ENCODE measurements at regions not wholly inside any gene's neighbourhood (a gene's known extent, or its start where the extent isn't known, plus 50 kb on each side); places are given as distances from the start of the nearest gene placed in this dataset.

DNA sequence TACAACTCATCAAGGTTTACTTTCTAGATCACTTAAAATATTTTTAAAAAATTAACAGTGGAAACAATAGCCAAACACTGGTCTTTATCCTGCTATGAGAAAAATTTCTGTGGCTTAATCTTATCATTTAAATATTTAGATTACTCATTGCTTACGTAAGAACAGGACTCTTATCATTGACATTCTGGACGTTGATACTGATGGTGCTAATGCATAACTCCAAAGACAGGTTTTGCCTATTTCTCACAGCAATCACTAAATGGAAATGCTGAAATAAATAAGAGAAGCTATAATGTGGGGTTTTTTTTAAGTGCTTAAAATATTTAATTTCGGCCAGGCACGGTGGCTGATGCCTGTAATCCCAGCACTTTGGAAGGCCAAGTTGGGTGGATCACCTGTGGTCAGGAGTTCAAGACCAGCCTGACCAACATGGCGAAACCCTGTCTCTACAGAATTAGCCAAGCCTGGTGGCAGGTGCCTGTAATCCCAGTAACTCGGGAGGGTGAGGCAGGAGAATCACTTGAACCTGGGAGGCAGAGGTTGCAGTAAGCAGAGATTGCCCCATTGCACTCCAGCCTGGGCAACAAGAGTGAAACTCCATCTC lies 195.0 kb downstream of the HGF start:
- Histone ChIP-seq H3K9me3 (ENCODE audit: control insufficient read depth, insufficient read depth, low read depth, low read length) (no peaks in the 10 kb centered on the region), H3K27ac (ENCODE audit: extremely low read depth, low read depth, low read length) (no peak overlapping the region), H3K4me1 (ENCODE audit: control insufficient read depth, insufficient read depth, low read length) (no peaks in the 10 kb centered on the region), H3K4me3 (ENCODE audit: low read depth, low read length) (no peak overlapping the region), H3K36me3 (ENCODE audit: control insufficient read depth in 2 of 2, insufficient read depth in 1 of 2, low read length in 2 of 2) (no peaks in the 10 kb centered on the region)
- POLR2A ChIA-PET = no interaction called here
- CTCF ChIA-PET = no interaction called here
- TF ChIP-seq KLF16 (tag by site-specific recombination; IDR thresholded peaks at IDR 0.05) (no peak), EGR2 (tag by site-specific recombination; IDR thresholded peaks at IDR 0.05; ENCODE audit: low read depth) (no peak), ZSCAN30 (tag by site-specific recombination; IDR thresholded peaks at IDR 0.05) (no peak), ZNF416 (tag by site-specific recombination; IDR thresholded peaks at IDR 0.05) (no peak), KLF9 (tag by site-specific recombination; IDR thresholded peaks at IDR 0.05; ENCODE audit: low read depth) (no peak), ZNF501 (tag by site-specific recombination; IDR thresholded peaks at IDR 0.05) (no peak), ZBTB48 (tag by site-specific recombination; IDR thresholded peaks at IDR 0.05) (no peak), ZNF660 (tag by site-specific recombination; IDR thresholded peaks at IDR 0.05) (no peak), YY1 (tag by site-specific recombination; IDR thresholded peaks at IDR 0.05) (no peak), KLF10 (tag by site-specific recombination; IDR thresholded peaks at IDR 0.05) (no peak), SP2 (tag by site-specific recombination; IDR thresholded peaks at IDR 0.05) (no peak)
- TF ChIP-seq, protein P1, sequence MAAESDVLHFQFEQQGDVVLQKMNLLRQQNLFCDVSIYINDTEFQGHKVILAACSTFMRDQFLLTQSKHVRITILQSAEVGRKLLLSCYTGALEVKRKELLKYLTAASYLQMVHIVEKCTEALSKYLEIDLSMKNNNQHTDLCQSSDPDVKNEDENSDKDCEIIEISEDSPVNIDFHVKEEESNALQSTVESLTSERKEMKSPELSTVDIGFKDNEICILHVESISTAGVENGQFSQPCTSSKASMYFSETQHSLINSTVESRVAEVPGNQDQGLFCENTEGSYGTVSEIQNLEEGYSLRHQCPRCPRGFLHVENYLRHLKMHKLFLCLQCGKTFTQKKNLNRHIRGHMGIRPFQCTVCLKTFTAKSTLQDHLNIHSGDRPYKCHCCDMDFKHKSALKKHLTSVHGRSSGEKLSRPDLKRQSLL (tag by site-specific recombination; IDR thresholded peaks at IDR 0.05) = no peak
- TF ChIP-seq, protein P2, sequence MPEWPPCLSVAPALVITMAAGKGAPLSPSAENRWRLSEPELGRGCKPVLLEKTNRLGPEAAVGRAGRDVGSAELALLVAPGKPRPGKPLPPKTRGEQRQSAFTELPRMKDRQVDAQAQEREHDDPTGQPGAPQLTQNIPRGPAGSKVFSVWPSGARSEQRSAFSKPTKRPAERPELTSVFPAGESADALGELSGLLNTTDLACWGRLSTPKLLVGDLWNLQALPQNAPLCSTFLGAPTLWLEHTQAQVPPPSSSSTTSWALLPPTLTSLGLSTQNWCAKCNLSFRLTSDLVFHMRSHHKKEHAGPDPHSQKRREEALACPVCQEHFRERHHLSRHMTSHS (tag by site-specific recombination; IDR thresholded peaks at IDR 0.05) = no peak

GRCh38 chr7:81573932-81574331 lies 195.9 kb downstream of the HGF start:
- TF ChIP-seq ZNF211 (tag by site-specific recombination; IDR thresholded peaks at IDR 0.05; ENCODE audit: low read depth) = no peak
- TF ChIP-seq, protein P2 (tag by site-specific recombination; IDR thresholded peaks at IDR 0.05) = no peak
- TF ChIP-seq, protein P3, sequence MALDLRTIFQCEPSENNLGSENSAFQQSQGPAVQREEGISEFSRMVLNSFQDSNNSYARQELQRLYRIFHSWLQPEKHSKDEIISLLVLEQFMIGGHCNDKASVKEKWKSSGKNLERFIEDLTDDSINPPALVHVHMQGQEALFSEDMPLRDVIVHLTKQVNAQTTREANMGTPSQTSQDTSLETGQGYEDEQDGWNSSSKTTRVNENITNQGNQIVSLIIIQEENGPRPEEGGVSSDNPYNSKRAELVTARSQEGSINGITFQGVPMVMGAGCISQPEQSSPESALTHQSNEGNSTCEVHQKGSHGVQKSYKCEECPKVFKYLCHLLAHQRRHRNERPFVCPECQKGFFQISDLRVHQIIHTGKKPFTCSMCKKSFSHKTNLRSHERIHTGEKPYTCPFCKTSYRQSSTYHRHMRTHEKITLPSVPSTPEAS (tag by site-specific recombination; IDR thresholded peaks at IDR 0.05) = no peak
- TF ChIP-seq, protein P4, sequence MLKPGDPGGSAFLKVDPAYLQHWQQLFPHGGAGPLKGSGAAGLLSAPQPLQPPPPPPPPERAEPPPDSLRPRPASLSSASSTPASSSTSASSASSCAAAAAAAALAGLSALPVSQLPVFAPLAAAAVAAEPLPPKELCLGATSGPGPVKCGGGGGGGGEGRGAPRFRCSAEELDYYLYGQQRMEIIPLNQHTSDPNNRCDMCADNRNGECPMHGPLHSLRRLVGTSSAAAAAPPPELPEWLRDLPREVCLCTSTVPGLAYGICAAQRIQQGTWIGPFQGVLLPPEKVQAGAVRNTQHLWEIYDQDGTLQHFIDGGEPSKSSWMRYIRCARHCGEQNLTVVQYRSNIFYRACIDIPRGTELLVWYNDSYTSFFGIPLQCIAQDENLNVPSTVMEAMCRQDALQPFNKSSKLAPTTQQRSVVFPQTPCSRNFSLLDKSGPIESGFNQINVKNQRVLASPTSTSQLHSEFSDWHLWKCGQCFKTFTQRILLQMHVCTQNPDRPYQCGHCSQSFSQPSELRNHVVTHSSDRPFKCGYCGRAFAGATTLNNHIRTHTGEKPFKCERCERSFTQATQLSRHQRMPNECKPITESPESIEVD (tag by site-specific recombination; IDR thresholded peaks at IDR 0.05) = no peak
- TF ChIP-seq ZNF324 (tag by site-specific recombination; IDR thresholded peaks at IDR 0.05) = no peak
- TF ChIP-seq ZNF785 (tag by site-specific recombination; IDR thresholded peaks at IDR 0.05) = no peak
- no peak for TF ChIP-seq ZNF501 (tag by site-specific recombination; IDR thresholded peaks at IDR 0.05)
- TF ChIP-seq, protein P5, sequence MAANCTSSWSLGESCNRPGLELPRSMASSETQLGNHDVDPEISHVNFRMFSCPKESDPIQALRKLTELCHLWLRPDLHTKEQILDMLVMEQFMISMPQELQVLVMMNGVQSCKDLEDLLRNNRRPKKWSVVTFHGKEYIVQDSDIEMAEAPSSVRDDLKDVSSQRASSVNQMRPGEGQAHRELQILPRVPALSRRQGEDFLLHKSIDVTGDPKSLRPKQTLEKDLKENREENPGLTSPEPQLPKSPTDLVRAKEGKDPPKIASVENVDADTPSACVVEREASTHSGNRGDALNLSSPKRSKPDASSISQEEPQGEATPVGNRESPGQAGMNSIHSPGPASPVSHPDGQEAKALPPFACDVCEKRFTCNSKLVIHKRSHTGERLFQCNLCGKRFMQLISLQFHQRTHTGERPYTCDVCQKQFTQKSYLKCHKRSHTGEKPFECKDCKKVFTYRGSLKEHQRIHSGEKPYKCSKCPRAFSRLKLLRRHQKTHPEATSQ (tag by site-specific recombination; IDR thresholded peaks at IDR 0.05) = no peak
- TF ChIP-seq ZNF354C (tag by site-specific recombination; IDR thresholded peaks at IDR 0.05; ENCODE audit: borderline replicate concordance, low read depth) = no peak
- TF ChIP-seq ZNF707 (tag by site-specific recombination; IDR thresholded peaks at IDR 0.05) = no peak
- TF ChIP-seq GLIS1 (tag by site-specific recombination; IDR thresholded peaks at IDR 0.05) = no peak
- TF ChIP-seq, protein P6, sequence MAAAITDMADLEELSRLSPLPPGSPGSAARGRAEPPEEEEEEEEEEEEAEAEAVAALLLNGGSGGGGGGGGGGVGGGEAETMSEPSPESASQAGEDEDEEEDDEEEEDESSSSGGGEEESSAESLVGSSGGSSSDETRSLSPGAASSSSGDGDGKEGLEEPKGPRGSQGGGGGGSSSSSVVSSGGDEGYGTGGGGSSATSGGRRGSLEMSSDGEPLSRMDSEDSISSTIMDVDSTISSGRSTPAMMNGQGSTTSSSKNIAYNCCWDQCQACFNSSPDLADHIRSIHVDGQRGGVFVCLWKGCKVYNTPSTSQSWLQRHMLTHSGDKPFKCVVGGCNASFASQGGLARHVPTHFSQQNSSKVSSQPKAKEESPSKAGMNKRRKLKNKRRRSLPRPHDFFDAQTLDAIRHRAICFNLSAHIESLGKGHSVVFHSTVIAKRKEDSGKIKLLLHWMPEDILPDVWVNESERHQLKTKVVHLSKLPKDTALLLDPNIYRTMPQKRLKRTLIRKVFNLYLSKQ (tag by site-specific recombination; IDR thresholded peaks at IDR 0.05; ENCODE audit: borderline replicate concordance) = no peak
- no peak for TF ChIP-seq ZNF626 (tag by site-specific recombination; IDR thresholded peaks at IDR 0.05)
- no peak for TF ChIP-seq ZFP37 (tag by site-specific recombination; IDR thresholded peaks at IDR 0.05)
- Histone ChIP-seq H3K36me3 (ENCODE audit: control insufficient read depth in 2 of 2, insufficient read depth in 1 of 2, low read length in 2 of 2) (no peaks in the 10 kb centered on the region), H3K4me3 (ENCODE audit: low read depth, low read length) (no peak overlapping the region), H3K4me1 (ENCODE audit: control insufficient read depth, insufficient read depth, low read length) (no peaks in the 10 kb centered on the region), H3K9me3 (ENCODE audit: control insufficient read depth, insufficient read depth, low read depth, low read length) (no peaks in the 10 kb centered on the region), H3K27ac (ENCODE audit: extremely low read depth, low read depth, low read length) (no peak overlapping the region)
- CTCF ChIA-PET = no interaction called here
- POLR2A ChIA-PET = no interaction called here
